HepG2 (cell line): ENCODE measurements at regions not wholly inside any gene's neighbourhood (a gene's known extent, or its start where the extent isn't known, plus 50 kb on each side); places are given as distances from the start of the nearest gene placed in this dataset.

Experiments used
- ADNP ChIP-seq: sonication (generic); formaldehyde crosslinking; IDR thresholded peaks from 2 replicates; pipeline ENCODE4 v1.4.0; 2020; ENCODE audit warnings: missing genetic modification reagents
- EHMT2 ChIP-seq: fragments of 200-600 bp; sonication (generic); IDR thresholded peaks from 2 replicates; pipeline ENCODE4 v1.7.0; 2017; ENCODE audit warnings: antibody characterized with exemption, low read depth, low read length, borderline replicate concordance
- FOSL2 ChIP-seq: sonication (generic); formaldehyde crosslinking; IDR thresholded peaks from 2 replicates; pipeline ENCODE4 v1.4.0; 2020; ENCODE audit warnings: missing genetic modification reagents
- GATAD1 ChIP-seq: IDR thresholded peaks from 2 replicates; pipeline ENCODE4 v1.6.1; 2016; ENCODE audit warnings: missing genetic modification reagents, missing compliant biosample characterization
- HMG20B ChIP-seq: conservative IDR thresholded peaks from 2 replicates; pipeline ENCODE4 v1.6.1; 2016; ENCODE audit warnings: missing genetic modification reagents, missing compliant biosample characterization
- IKZF1 ChIP-seq: fragments of 450-650 bp; IDR thresholded peaks from 2 replicates; pipeline ENCODE4 v1.7.1; 2016
- KDM6A ChIP-seq: IDR thresholded peaks from 2 replicates; pipeline ENCODE4 v1.6.1; 2016; ENCODE audit warnings: low read depth
- LCORL ChIP-seq, 2 experiments: fragments of 450-650 bp in 1 of 2; sonication (generic) in 1 of 2; formaldehyde crosslinking in 1 of 2; IDR thresholded peaks; 2 replicates each; pipeline versions ENCODE4 v1.5.0 to v1.6.1; 2017 to 2020; ENCODE audit warnings: antibody characterized with exemption in 1 of 2, missing genetic modification reagents in 1 of 2
- MAFF ChIP-seq: IDR thresholded peaks from 2 replicates; pipeline ENCODE4 v1.6.1; 2011; ENCODE audit warnings: low read depth, low read length, improper control_type of control experiment
- NCOR1 ChIP-seq: fragments of 200-600 bp; sonication (generic); IDR thresholded peaks from 2 replicates; pipeline ENCODE4 v1.7.0; 2017; ENCODE audit warnings: antibody characterized with exemption, low read length, borderline replicate concordance
- SSRP1 ChIP-seq: IDR thresholded peaks from 2 replicates; pipeline ENCODE4 v1.6.1; 2016; ENCODE audit warnings: control low read depth
- STAG1 ChIP-seq: sonication (generic); formaldehyde crosslinking; IDR thresholded peaks from 2 replicates; pipeline ENCODE4 v1.4.0; 2020; ENCODE audit warnings: missing genetic modification reagents
- ZFP36L2 ChIP-seq: sonication (generic); formaldehyde crosslinking; IDR thresholded peaks from 2 replicates; pipeline ENCODE4 v1.4.0; 2020; ENCODE audit warnings: missing genetic modification reagents
- ZFX ChIP-seq: sonication (generic); formaldehyde crosslinking; IDR thresholded peaks from 2 replicates; pipeline ENCODE4 v1.4.0; 2020; ENCODE audit warnings: mild to moderate bottlenecking, low read depth, missing genetic modification reagents, moderate library complexity
- ZNF335 ChIP-seq: sonication (generic); formaldehyde crosslinking; IDR thresholded peaks from 2 replicates; pipeline ENCODE4 v1.4.0; 2020; ENCODE audit warnings: missing genetic modification reagents
- ZNF607 ChIP-seq: sonication (generic); formaldehyde crosslinking; IDR thresholded peaks from 2 replicates; pipeline ENCODE4 v1.5.1; 2020; ENCODE audit warnings: missing genetic modification reagents, mild to moderate bottlenecking, borderline replicate concordance
- TF ChIP-seq, protein P1 (sequence below): sonication (generic); formaldehyde crosslinking; IDR thresholded peaks from 2 replicates; pipeline ENCODE4 v1.4.0; 2020; ENCODE audit warnings: missing genetic modification reagents
- TF ChIP-seq, protein P2 (sequence below): IDR thresholded peaks from 2 replicates; pipeline ENCODE4 v1.6.1; 2016; ENCODE audit warnings: mild to moderate bottlenecking
- TF ChIP-seq, protein P3 (sequence below): sonication (generic); formaldehyde crosslinking; IDR thresholded peaks from 2 replicates; pipeline ENCODE4 v1.4.0; 2020; ENCODE audit warnings: missing genetic modification reagents, borderline replicate concordance
- TF ChIP-seq, protein P4 (sequence below): sonication (generic); formaldehyde crosslinking; IDR thresholded peaks from 2 replicates; pipeline ENCODE4 v1.9.0; 2022; ENCODE audit warnings: missing genetic modification reagents, mild to moderate bottlenecking, borderline replicate concordance

DNA sequence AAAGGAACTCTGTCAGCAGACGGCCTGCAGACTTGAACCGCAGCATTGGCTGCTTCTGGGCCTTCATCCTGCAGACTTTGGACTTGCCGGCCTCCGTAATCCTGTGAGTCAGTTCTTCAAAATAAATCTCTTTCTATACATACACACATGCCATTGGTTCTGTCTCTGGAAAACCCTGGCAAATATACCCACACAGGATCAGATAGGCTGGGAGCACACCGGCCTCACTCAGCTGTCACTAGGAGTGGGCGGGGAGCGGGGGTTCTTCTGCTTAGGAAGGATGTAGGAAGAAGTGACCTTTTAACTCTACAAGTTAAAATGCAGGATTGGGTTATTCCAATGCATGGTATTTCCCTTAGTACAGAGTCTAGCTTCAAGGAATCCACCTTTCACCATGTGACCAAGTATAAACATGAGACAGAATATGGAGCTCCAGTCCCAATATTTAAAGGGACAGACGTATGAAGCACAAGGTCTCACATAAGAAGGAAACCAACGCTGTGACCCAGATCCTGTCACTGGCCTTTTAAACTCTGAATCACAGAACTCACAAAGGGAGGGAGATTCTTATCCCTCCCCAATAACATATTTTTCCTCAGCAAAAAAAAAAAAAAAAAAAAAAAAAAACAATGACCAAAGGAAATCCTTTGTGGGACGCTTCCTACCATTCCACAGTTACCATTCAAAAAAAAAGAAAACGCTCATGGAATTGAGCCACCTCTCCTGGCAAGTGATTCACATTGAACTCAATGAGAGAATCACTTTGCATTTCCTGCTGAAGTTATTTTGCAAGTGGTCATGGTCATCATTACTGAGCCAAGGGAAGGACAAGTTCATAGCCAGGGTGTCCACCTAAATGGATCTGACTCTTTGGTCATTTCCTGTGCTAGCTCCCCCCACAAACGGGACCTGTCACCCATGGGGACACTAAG lies 352.9 kb downstream of the FOXO1 start (continued):
- TF ChIP-seq ZFX (CRISPR knock-in tag), result no peak
- TF ChIP-seq MAFF, result no peak
- TF ChIP-seq, protein P1, sequence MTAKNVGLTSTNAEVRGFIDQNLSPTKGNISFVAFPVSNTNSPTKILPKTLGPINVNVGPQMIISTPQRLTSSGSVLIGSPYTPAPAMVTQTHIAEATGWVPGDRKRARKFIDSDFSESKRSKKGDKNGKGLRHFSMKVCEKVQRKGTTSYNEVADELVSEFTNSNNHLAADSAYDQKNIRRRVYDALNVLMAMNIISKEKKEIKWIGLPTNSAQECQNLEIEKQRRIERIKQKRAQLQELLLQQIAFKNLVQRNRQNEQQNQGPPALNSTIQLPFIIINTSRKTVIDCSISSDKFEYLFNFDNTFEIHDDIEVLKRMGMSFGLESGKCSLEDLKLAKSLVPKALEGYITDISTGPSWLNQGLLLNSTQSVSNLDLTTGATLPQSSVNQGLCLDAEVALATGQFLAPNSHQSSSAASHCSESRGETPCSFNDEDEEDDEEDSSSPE (CRISPR knock-in tag), result 0 out of 2 replicates have a peak, but pooled peaks have one; percentile 13
- TF ChIP-seq EHMT2, result peak; percentile 84; the same call in 1 of the 2 replicates
- TF ChIP-seq LCORL (IDR thresholded peaks at IDR 0.05), result no peak
- no peak for TF ChIP-seq LCORL (CRISPR knock-in tag; IDR thresholded peaks at IDR 0.05)
- TF ChIP-seq NCOR1, result 0 out of 2 replicates have a peak, but pooled peaks have one; percentile 34
- TF ChIP-seq IKZF1, result no peak
- TF ChIP-seq, protein P2, sequence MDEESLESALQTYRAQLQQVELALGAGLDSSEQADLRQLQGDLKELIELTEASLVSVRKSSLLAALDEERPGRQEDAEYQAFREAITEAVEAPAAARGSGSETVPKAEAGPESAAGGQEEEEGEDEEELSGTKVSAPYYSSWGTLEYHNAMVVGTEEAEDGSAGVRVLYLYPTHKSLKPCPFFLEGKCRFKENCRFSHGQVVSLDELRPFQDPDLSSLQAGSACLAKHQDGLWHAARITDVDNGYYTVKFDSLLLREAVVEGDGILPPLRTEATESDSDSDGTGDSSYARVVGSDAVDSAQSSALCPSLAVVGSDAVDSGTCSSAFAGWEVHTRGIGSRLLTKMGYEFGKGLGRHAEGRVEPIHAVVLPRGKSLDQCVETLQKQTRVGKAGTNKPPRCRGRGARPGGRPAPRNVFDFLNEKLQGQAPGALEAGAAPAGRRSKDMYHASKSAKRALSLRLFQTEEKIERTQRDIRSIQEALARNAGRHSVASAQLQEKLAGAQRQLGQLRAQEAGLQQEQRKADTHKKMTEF (CRISPR knock-in tag), result peak; percentile 37; the same call in 1 of the 2 replicates
- no peak for TF ChIP-seq ZFP36L2
- TF ChIP-seq, protein P3, sequence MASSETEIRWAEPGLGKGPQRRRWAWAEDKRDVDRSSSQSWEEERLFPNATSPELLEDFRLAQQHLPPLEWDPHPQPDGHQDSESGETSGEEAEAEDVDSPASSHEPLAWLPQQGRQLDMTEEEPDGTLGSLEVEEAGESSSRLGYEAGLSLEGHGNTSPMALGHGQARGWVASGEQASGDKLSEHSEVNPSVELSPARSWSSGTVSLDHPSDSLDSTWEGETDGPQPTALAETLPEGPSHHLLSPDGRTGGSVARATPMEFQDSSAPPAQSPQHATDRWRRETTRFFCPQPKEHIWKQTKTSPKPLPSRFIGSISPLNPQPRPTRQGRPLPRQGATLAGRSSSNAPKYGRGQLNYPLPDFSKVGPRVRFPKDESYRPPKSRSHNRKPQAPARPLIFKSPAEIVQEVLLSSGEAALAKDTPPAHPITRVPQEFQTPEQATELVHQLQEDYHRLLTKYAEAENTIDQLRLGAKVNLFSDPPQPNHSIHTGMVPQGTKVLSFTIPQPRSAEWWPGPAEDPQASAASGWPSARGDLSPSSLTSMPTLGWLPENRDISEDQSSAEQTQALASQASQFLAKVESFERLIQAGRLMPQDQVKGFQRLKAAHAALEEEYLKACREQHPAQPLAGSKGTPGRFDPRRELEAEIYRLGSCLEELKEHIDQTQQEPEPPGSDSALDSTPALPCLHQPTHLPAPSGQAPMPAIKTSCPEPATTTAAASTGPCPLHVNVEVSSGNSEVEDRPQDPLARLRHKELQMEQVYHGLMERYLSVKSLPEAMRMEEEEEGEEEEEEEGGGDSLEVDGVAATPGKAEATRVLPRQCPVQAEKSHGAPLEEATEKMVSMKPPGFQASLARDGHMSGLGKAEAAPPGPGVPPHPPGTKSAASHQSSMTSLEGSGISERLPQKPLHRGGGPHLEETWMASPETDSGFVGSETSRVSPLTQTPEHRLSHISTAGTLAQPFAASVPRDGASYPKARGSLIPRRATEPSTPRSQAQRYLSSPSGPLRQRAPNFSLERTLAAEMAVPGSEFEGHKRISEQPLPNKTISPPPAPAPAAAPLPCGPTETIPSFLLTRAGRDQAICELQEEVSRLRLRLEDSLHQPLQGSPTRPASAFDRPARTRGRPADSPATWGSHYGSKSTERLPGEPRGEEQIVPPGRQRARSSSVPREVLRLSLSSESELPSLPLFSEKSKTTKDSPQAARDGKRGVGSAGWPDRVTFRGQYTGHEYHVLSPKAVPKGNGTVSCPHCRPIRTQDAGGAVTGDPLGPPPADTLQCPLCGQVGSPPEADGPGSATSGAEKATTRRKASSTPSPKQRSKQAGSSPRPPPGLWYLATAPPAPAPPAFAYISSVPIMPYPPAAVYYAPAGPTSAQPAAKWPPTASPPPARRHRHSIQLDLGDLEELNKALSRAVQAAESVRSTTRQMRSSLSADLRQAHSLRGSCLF, result no peak
- no peak for TF ChIP-seq ADNP (CRISPR knock-in tag)
- peak; percentile 77 for TF ChIP-seq FOSL2 (CRISPR knock-in tag)
- TF ChIP-seq HMG20B, result 0 out of 2 replicates have a peak, but pooled peaks have one; percentile 22
- no peak; the same call in 1 of the 2 replicates for TF ChIP-seq STAG1 (CRISPR knock-in tag)
- no peak for TF ChIP-seq ZNF607 (CRISPR knock-in tag)
- TF ChIP-seq SSRP1 (CRISPR knock-in tag), result no peak
- TF ChIP-seq, protein P4, sequence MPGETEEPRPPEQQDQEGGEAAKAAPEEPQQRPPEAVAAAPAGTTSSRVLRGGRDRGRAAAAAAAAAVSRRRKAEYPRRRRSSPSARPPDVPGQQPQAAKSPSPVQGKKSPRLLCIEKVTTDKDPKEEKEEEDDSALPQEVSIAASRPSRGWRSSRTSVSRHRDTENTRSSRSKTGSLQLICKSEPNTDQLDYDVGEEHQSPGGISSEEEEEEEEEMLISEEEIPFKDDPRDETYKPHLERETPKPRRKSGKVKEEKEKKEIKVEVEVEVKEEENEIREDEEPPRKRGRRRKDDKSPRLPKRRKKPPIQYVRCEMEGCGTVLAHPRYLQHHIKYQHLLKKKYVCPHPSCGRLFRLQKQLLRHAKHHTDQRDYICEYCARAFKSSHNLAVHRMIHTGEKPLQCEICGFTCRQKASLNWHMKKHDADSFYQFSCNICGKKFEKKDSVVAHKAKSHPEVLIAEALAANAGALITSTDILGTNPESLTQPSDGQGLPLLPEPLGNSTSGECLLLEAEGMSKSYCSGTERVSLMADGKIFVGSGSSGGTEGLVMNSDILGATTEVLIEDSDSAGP (CRISPR knock-in tag), result peak; percentile 43; the same call in 1 of the 2 replicates
- TF ChIP-seq GATAD1 (CRISPR knock-in tag), result peak; percentile 27; the same call in 1 of the 2 replicates
- 0 out of 2 replicates have a peak, but pooled peaks have one; percentile 23 for TF ChIP-seq KDM6A
- peak; percentile 37; the same call in 1 of the 2 replicates for TF ChIP-seq ZNF335 (CRISPR knock-in tag)
